Endodermal cell (in vitro differentiated cells): ENCODE measurements at regions not wholly inside any gene's neighbourhood (a gene's known extent, or its start where the extent isn't known, plus 50 kb on each side); places are given as distances from the start of the nearest gene placed in this dataset.

Experiments
- DNase-seq: peaks from one replicate; pipeline ENCODE4 v3.0.0-alpha.2; 2017
- H3K27ac ChIP-seq: 2 replicates; pipeline ENCODE4 v1.5.1; 2013; ENCODE audit warnings: mild to moderate bottlenecking, low read depth, low read length, moderate library complexity
- H3K27me3 ChIP-seq: 2 replicates; pipeline ENCODE4 v1.6.1; 2013; ENCODE audit warnings: mild to moderate bottlenecking, low read length, moderate library complexity; ENCODE audit not compliant: insufficient read depth, control insufficient read depth, poor library complexity, severe bottlenecking
- H3K36me3 ChIP-seq: 2 replicates; pipeline ENCODE4 v1.7.0; 2013; ENCODE audit warnings: mild to moderate bottlenecking, low read length, moderate library complexity; ENCODE audit not compliant: control insufficient read depth, insufficient read depth
- H3K4me1 ChIP-seq: one replicate; pipeline ENCODE4 v1.7.0; 2013; ENCODE audit warnings: low read length; ENCODE audit not compliant: control insufficient read depth, insufficient read depth
- H3K4me3 ChIP-seq: 2 replicates; pipeline ENCODE4 v1.5.1; 2013; ENCODE audit warnings: mild to moderate bottlenecking, low read length, moderate library complexity
- H3K9ac ChIP-seq: 2 replicates; pipeline ENCODE4 v1.6.1; 2013; ENCODE audit warnings: mild to moderate bottlenecking, low read length, moderate library complexity; ENCODE audit not compliant: poor library complexity, severe bottlenecking; ENCODE audit errors: extremely low read depth
- H3K9me3 ChIP-seq: 2 replicates; pipeline ENCODE4 v1.6.1; 2013; ENCODE audit warnings: mild to moderate bottlenecking, low read length, moderate library complexity; ENCODE audit not compliant: control insufficient read depth
- H3K27ac Mint-ChIP-seq: 2 replicates; pipeline ENCODE4 v1.8.0; 2020; ENCODE audit warnings: mixed read lengths
- H3K27me3 Mint-ChIP-seq: 2 replicates; pipeline ENCODE4 v1.8.0; 2021; ENCODE audit warnings: mild to moderate bottlenecking, mixed read lengths; ENCODE audit not compliant: insufficient read depth
- H3K36me3 Mint-ChIP-seq: 2 replicates; pipeline ENCODE4 v1.8.0; 2020; ENCODE audit warnings: low read depth, mixed read lengths
- H3K4me1 Mint-ChIP-seq: 2 replicates; pipeline ENCODE4 v1.8.0; 2020; ENCODE audit warnings: mixed read lengths
- H3K4me3 Mint-ChIP-seq: 2 replicates; pipeline ENCODE4 v1.8.0; 2020; ENCODE audit warnings: mild to moderate bottlenecking, moderate library complexity, mixed read lengths
- H3K9me3 Mint-ChIP-seq: 2 replicates; pipeline ENCODE4 v1.8.0; 2020; ENCODE audit warnings: mild to moderate bottlenecking, mixed read lengths
- CTCF ChIP-seq: fragments of 200-600 bp; sonication (generic); conservative IDR thresholded peaks from 2 replicates; pipeline ENCODE4 v1.5.0; 2021; ENCODE audit warnings: antibody characterized with exemption, mild to moderate bottlenecking
- WGBS, 2 experiments: methylation state at CpG; one replicate each; pipeline versions ENCODE4 v1.1.5 to v1.1.7; 2013; ENCODE audit warnings: missing lambda C conversion rate in 2 of 2, mixed read lengths in 1 of 2; ENCODE audit not compliant: insufficient coverage in 1 of 2, insufficient read length in 1 of 2; 5-methylcytosine and 5-hydroxymethylcytosine counted together

DNA sequence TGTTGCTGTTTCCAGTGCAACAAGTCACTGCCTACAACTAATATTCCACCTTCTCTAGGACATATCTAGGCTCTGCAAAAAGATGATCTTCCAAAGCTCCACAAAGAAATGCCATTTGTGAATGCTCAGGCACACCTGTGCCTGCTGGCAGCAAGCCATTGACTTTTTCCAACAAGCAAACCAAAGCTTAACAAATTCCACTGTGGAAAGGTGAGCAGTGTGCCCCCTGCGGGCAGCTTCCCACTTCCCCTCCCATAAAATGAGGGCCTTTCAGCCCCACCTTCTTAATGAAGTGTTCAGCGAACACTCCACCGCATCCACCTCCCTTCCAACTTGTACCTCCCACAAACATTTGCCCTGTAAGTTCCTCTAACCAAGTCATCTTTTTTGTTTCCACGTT is 157.5 kb upstream of the SLC24A5 start:
- DNase-seq: no peak
- no peaks in the 10 kb centered on the region for H3K27me3 Mint-ChIP-seq
- H3K9me3 Mint-ChIP-seq: no peaks in the 10 kb centered on the region
- Histone ChIP-seq H3K9me3 (no peaks in the 10 kb centered on the region), H3K4me1 (peaks cover 8% of the 10 kb centered on the region), H3K9ac (no peak overlapping the region), H3K4me3 (no peak overlapping the region), H3K36me3 (no peaks in the 10 kb centered on the region), H3K27me3 (no peaks in the 10 kb centered on the region), H3K27ac (no peak overlapping the region)
- 88 to 90% methylated on average over 1 to 4 of the region's 4 CpGs for WGBS, 2 experiments
- peaks cover 30% of the 10 kb centered on the region for H3K4me1 Mint-ChIP-seq
- no peak overlapping the region for H3K27ac Mint-ChIP-seq
- no peaks in the 10 kb centered on the region for H3K36me3 Mint-ChIP-seq
- H3K4me3 Mint-ChIP-seq: no peak overlapping the region
- peak; percentile 50 for TF ChIP-seq CTCF

DNA sequence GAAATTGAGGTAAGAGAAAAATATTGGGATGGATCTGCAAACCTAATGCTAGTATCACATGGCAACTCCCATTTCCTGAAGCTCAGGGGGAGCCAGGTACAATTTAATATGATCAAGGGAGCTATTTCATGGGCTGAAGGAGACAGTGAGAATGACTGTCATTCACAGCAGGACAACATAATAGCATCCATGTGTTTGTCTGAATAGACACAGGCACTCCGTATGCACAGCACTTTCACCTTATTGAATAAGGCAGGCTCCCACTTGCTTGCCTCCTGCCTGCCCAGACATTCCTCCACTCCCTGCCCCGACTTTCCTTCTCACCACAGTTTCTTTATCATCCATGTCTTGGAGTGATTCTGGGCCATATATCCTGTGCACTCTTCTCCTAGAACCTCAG is 156.6 kb upstream of the SLC24A5 start:
- no peak for DNase-seq
- H3K27ac Mint-ChIP-seq: no peak overlapping the region
- H3K4me3 ChIP-seq: no peak overlapping the region
- no peak overlapping the region for H3K27ac ChIP-seq
- peaks cover 35% of the 10 kb centered on the region for H3K4me1 Mint-ChIP-seq
- H3K4me3 Mint-ChIP-seq: no peak overlapping the region
- H3K9ac ChIP-seq: no peak overlapping the region
- no peaks in the 10 kb centered on the region for H3K9me3 Mint-ChIP-seq
- H3K36me3 Mint-ChIP-seq: no peaks in the 10 kb centered on the region
- WGBS, 2 experiments: 63 to 86% methylated on average over 2 of the region's 2 CpGs
- H3K9me3 ChIP-seq: no peaks in the 10 kb centered on the region
- H3K27me3 ChIP-seq: no peaks in the 10 kb centered on the region
- H3K36me3 ChIP-seq: no peaks in the 10 kb centered on the region
- TF ChIP-seq CTCF: no peak
- no peaks in the 10 kb centered on the region for H3K27me3 Mint-ChIP-seq
- peaks cover 5% of the 10 kb centered on the region for H3K4me1 ChIP-seq

DNA sequence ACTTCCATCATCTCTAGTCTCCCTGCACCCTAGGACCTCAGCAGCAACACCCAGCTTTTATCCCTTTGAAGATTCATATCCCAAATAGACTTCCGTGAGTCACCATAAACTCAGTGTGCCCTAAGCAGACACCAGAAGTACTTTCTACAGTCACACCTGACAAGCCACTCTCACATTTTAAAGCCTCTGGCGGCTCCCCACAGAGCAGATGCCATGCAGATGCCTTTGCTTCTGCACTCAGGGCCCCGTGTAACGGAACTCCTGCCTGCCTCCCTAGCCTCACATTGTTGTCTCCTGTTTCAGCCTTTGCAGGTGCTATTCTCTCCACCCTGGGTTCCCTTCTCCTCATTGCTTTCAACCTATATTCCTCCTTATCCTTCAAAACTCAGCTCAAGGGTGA is 155.5 kb upstream of the SLC24A5 start:
- no peaks in the 10 kb centered on the region for H3K9me3 ChIP-seq
- H3K4me3 ChIP-seq: no peak overlapping the region
- Mint-ChIP-seq H3K4me3 (no peak overlapping the region), H3K36me3 (no peaks in the 10 kb centered on the region), H3K27ac (no peak overlapping the region), H3K9me3 (no peaks in the 10 kb centered on the region), H3K4me1 (peaks cover 26% of the 10 kb centered on the region), H3K27me3 (no peaks in the 10 kb centered on the region)
- H3K4me1 ChIP-seq: peaks cover 5% of the 10 kb centered on the region
- no peak overlapping the region for H3K9ac ChIP-seq
- H3K36me3 ChIP-seq: no peaks in the 10 kb centered on the region
- WGBS, 2 experiments: 63 to 71% methylated on average over 3 to 4 of the region's 4 CpGs
- no peaks in the 10 kb centered on the region for H3K27me3 ChIP-seq
- no peak overlapping the region for H3K27ac ChIP-seq
- peak; percentile 76 for DNase-seq
- TF ChIP-seq CTCF: no peak
